HG03439 (cell line): ENCODE measurements at regions not wholly inside any gene's neighbourhood (a gene's known extent, or its start where the extent isn't known, plus 50 kb on each side); places are given as distances from the start of the nearest gene placed in this dataset.
A peak's percentile ranks its signal among the peaks of the same experiment; 100 is the strongest.
"Not testable (repeated sequence)": the region's sequence is repeated elsewhere in the genome, so short reads cannot be mapped to it uniquely, and the experiment has no call there.

ENCODE experiments used
- ATAC-seq: cut with Tn5 transposase; IDR thresholded peaks from one replicate; pipeline ENCODE4 v1.9.1; 2021; ENCODE audit warnings: mild to moderate bottlenecking, moderate library complexity; ENCODE audit not compliant: unreplicated experiment

DNA sequence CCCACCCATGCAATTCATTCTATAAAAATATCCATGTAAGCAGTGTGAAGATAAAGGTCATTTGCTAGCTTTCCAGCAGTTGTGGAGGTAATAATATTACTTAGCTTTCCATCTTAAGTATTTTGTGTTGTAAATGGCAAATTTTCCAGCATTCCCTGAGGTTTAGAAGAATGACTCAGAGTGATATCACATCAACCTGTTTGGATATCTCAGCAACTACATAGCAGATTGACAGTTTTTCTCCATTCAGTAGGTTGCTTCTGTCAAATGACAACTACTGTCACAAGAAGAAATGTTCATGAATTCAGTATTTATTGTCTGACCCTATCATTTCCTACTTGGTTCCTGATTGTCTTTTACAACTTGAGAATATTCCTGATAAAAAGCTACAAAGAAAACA is 434.9 kb upstream of the GALNTL6 start:
- no peak for ATAC-seq

DNA sequence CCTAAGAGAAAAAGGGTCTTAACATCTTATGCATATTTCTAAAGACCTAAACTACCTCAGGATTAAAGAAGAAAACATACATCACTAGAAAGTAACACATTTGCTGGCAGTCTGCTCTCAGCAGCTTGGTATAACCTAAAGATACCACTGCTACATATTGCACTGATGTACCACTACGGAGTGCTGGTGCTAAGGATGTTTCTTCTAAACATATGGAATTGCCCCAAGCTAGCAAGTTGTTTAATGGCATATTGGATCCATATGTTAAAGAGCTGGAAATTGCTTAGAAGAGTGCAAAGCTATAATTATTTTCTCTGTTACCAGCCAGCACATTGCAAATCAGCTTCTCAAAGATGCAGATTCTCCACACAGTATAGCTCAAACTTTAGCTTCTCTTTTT is 436.5 kb upstream of the GALNTL6 start:
- no peak for ATAC-seq

DNA sequence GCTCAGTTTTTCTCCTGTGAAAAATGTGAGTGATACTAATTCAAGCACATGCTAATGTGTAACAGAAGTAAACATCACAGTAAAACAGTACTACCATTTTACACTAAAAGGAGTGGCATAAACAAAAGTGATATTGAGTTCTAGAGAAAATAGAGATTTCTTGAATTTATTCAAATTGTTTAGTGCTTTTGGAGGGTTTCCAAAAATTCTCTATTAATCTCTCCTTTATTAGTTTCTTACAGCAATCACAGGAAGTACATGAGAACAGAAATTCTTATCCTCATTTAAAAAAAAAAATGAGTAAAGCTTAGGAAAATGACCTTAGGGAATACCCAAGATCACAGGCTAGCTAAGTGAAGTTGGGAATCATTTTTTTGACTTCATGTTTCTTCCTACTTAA is 459.7 kb upstream of the GALNTL6 start:
- ATAC-seq, result no peak

DNA sequence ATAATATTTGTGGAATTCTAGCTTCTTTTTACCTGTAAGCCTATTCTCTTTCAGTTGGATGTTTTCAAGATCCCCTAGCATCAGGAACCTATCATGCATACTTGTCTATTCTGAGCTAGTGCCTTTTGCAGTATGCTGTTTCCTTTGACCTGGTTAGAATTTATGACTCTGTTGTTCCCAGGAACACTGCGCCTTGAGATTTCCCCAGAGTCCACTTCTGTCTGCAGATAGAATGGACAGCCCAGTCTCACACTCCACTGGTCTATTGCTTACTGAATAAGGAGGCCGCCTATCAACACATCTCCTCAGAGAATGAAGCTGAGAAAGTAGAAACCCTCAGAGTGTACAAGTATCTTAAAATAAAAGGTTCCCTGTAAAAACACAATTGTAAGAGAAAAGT is 465.1 kb upstream of the GALNTL6 start:
- ATAC-seq, result no peak

DNA sequence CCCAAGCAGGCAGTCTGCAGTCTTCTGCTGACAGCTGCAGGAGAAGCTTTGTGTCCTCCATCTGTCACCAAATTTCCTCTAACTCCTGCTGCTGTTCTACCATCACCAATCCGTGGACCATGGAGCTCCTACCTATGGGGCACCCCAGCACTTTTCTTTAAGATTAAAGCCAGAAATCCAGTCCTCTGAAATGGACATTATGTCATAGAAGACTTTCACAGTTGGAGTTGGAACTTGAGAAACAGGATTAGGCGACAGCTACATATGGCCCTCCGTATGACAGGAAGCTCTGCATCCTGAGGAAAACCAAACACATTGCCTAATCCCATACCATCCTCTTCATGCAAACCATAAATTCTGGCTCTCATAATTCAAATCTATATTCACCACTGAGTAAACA is 470.6 kb upstream of the GALNTL6 start:
- ATAC-seq, result no peak

DNA sequence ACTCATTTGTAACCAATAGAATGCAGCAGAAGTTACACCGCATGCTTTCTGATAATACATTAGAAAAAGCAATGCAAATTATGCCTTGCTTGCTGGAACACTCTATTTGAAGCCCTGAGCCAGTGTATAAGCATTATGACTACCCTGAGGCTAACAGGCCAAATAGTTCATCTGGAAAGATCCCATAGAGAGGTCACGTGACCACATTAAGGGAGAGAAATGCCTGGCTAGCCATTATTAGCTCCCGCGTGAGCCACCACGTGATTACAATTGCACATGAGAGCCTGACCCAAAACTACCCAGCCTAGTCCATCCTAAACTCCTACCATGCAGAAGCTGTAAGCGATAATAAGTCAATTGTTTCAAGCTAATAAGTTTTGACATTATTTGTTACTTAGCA is 472.9 kb upstream of the GALNTL6 start:
- no peak for ATAC-seq

DNA sequence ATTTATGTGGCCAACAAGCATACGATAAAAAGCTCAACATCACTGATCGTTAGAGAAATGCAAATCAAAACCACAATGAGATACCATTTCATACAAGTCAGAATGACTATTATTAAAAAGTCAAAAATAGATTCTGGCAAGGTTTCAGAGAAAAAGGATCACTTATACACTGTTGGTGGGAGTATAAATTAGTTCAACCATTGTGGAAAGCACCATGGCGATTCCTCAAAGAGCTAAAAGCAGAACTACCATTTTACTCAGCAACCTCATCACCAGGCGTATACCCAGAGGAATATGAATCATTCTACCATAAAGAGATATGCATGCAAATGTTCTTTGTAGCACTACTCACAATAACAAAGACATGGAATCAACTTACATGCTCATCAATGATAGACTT is 478.7 kb upstream of the GALNTL6 start:
- ATAC-seq, result peak; percentile 64

DNA sequence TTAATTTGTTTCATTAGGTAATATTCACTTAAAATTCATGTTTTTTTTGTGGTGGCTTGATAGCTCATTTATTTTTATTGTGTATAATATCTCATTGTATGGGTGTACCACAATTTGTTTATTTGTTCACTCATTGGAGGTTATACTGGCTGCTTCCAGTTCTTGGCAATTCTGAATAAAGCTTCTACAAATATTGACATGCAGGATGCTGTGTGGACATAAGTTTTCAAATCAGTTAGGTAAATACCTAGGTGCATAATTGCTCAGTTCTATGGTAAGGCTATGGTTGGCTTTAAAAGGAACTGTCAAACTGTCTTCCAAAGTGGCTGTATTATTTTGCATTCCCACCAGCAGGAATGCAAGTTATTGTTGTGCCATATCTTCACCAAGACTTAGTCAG is 504.5 kb upstream of the GALNTL6 start:
- no peak for ATAC-seq

DNA sequence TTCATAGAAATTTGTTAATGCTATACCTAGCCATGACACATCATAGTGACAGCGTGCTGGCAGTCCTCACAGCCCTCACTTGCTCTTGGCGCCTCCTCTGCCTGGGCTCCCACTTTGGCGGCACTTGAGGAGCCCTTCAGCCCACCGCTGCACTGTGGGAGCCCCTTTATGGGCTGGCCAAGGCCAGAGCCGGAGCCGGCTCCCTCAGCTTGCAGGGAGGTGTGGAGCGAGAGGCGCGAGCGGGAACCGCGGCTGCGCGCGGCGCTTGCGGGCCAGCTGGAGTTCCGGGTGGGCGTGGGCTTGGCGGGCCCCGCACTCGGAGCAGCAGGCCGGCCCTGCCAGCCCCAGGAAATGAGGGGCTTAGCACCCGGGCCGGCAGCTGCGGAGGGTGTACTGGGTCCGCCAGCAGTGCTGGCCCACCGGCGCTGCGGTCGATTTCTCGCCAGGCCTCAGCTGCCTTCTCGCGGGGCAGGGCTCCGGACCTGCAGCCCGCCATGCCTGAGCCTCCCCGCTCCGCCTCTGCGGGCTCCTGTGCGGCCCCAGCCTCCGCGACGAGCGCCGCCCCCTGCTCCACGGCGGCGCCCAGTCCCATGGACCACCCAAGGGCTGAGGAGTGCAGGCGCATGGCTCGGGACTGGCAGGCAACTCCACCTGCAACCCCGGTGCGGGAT is 515.0 kb upstream of the GALNTL6 start:
- ATAC-seq, result not testable (repeated sequence)

DNA sequence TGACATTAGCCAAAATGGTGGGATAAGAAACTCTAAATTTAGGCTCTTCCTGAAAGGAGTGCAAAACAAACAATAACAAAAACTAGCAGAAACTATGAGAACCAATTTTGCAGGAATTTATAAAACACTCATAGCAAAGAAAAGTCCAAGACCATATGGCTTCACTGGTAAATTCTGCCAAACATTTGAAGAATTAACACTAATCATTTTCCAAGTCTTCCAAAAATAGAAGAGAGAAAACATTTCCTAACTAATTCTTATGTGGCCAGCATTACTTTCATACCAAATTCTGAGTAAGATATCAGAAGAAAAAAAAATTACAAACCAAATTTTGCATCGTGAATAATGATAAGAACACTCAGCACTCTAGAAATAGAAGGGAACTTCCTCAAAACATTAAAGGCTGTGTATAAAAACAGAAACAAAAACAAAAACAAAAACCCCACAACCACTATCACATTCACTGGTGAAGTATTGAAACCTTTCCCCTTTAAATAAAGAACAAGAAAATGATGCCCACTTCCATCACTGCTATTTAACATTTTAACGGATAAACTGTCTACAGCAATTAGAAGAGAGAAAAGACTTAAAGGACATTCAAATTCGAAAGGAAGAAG is 524.3 kb upstream of the GALNTL6 start:
- no peak for ATAC-seq

DNA sequence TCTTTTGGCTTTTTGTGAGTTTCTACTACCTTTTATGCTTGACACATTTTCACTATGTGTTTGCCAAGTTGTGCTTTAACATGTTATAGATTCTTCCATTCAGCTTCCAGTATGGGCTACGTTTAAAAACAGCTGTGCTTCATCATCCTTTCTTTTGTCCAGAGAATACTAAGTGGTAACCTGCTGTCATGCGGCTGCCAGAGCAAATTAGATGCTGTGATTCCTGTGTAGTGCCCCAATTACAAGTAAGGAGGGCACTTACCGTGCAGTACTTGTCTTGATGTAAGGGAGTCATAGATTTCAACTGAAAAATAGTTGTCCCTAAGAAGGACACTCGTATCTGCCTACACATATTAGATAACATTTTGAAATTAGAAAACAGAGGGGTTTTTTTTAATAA is 531.8 kb upstream of the GALNTL6 start:
- no peak for ATAC-seq

DNA sequence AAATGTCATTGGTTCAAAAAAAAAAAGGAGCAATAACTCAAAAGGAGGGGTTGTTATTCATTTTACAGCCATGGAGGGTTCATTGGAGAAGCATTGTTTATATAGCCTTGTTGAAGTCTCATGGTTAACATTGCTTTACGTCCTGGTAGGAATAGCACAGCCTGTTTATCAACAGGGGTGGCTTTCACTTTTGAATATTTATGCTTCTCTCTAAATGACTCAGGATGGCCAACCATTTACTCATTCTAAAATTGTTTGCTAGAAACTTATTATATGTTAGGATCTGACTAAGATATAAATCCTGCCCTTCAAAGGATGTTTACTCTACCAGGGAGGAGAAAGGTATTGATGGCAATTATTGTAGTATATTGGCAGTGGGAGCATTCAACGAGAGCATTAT is 534.1 kb upstream of the GALNTL6 start:
- ATAC-seq, result no peak

DNA sequence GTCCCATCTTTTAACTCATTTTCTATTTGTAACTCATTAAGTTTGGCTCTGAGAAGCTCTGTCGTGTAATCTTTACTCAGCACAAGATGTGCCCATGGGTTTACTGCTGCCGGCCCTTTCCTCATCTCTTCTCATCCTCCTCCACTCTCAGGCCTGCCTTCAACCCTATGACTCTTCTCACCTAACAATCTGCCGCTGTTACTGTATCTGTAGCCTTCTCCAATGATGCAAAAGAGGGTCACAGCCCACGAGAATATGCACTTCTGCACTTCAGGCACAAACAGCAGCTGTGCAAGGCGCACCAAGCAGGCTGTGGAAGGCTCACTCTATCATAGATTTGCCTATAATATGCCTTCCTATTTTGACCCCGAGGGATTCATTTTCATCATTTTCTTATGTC is 546.5 kb upstream of the GALNTL6 start:
- no peak for ATAC-seq

DNA sequence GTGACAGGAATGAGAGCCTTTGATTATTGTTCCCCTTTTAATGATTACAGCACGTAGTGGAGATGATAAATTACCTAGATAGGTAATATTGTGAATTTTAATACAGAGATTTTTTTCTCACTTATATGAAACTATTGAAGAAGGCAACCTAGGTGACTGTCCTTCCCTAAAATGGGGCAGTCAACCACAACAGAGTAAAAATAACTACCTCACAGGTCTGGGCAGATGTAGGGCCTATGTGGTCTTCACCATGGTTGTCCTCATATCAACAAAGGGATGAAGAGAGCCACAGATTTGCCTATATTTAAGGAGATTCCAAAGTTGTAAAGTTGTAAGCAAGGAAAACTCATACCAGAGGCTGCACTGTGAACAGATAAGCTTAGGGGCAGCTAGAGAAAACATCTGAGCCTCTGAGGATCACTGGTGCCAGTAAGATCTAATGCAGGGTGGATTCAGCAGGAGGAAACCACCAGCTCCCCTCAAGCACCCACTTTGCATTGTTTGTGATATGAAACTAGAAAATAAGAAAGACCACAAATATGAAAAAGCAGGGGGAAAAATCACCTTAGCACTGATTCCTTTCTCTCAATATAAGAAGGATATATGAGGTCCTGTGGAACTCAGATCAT is 547.9 kb upstream of the GALNTL6 start:
- ATAC-seq, result no peak

DNA sequence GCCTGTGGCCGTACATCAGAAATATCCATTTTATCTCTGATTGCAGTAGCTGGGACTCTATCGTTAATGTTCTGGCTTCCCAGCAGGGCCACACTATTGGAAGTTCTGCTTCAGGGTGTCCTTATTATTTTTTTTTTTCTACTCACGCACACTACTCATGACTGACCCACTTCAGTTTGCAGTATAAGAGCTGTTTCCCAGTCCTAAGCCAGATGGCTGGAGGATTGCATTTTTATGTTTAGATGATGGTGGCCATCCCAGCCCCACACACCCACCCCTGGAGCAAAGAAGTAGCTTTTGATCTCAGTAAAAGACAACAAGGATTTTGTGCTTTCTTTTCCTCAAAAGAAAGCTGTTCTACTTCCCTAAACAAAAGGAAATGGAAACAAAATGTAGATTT is 557.0 kb upstream of the GALNTL6 start:
- ATAC-seq, result no peak

DNA sequence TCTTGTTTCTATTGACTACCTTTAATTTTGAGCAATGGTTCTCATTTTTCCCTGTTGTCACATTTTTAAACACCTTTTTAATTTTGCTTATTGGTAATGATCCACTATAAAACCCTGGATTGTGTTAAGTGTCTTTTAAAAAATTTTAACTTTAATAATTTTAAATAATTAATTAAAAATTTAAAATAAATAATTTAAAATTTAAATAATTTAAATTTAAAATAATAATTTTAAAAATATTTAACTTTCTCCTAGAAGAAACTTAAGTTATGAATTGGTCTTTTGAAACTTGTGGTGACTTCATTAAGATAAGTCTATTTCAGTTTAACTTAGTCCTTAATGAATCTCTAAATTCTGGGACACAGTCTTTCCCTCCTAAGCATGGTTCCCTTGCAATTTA is 566.3 kb upstream of the GALNTL6 start:
- ATAC-seq, result no peak

DNA sequence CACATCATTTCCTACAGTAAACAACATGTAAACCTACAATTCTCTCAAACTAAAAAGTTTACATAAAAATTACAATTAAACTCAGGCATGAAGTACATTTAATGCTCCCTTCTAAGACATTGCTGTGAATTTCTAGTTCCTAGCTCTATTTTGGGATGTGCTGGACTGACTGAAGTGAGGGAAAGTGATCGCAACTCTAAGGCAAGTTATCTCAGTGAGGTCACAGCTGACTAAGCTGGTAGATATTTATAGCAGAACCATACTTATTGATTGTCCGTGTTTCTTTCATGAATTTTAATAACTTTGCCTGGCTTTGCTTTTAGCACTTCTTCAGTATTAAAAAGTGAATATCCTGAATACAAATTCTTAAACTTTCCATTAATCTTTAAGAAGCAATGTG is 570.4 kb upstream of the GALNTL6 start:
- no peak for ATAC-seq

DNA sequence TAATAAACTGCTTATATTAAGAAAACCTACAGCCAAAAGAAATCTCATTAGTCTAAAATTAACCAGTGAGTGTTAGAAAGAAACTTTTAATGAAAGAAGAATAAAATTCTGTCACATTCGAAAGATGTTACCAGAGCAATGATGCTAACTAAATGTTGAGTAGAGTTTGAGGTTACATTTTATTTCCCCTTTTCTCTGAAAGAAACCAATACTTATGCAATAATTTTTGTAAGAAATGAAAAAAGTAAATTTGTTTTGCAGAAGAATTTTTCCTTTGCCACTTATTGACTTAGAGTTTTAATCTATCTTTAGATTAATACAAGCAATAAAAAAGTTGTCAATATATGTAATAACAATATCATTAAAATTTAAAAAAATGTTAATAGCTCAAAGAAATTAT is 574.0 kb upstream of the GALNTL6 start:
- ATAC-seq, result no peak

DNA sequence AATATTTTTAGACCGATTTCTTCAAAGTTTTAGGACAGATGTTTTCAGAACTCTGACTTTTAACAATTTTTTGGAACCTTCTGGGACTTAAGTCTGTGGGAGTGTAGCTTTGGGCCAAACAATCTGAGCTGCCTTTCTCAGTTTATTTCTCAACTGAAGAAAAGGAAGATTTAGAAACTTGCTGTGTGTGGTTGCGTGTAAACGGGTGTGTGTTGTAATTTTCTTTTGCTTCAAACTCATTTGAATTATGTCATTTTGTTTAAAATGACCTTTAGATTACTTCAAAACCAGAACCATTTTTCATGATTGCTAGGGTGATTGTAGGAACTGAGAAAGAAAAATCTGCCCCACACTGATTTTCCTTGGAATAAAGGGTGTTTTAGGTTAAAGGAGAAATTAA is 577.7 kb upstream of the GALNTL6 start:
- no peak for ATAC-seq

DNA sequence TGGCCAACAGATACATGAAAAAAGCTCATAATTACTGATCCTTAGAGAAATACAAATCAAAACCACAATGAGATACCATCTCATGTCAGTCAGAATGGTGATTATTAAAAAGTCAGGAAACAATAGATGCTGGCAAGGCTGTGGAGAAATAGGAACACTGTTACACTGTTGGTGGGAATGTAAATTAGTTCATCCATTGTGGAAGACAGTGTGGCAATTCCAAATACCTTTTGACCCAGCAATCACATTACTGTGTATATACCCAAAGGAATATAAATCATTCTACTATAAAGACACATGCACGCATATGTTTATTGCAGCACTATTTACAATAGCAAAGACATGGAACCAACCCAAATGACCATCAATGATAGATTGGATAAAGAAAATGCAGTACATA is 583.9 kb upstream of the GALNTL6 start:
- not testable (repeated sequence) for ATAC-seq

DNA sequence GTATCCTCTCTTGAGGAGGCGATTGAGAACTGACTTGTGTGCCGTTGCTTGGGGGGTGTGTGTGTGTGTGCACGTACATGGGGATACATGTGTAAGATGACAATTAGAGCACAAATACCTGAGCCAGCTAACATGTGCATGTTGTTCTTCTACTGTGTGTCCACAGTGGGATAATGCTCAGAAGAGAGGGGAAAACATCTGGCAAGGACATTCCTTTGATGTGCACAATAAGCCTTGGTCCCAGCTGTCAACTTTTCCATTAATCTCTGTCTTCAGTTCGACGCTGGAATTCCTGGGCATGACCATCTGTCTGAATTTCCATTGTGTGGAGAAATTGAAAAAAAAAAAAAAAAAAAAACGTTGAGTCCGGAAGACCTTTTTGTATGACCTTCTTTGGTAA is 592.0 kb upstream of the GALNTL6 start:
- no peak for ATAC-seq

DNA sequence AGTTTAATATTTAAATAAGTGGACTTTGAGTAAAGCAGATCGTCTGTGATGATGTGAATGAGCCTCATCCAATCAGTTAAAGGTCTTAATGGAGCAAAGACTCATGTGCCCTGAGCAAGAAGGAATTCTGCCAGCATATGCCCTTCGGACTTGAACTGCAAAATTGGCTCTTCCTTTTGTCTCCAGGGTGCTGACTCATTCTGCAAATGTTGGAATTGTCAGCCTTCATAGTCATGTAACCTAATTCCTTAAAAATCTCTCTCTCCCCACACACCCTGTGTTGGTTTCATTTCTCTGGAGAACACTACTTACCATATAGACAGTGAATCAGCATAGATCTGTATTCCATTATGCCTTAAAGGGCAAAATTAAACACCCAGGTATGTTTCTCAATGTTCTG is 609.8 kb upstream of the GALNTL6 start:
- ATAC-seq, result no peak

DNA sequence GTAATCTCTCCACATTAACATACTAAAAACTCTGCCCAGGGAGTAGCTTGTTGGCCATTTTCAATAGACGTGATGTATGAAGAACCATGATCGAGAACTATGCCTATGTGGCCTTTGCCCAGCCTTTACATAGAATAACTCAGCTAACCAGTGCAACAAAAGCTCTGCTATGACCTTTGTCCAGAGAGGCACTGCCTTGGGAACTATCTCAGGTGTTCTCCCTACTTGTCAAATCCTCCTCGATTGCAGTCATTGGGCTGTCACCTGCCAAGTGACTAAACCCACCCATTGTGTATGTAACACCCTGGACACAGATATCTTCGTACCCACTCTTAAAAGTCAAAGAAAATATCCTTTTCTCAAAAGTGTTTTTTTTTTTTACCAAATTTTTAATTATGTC is 610.3 kb upstream of the GALNTL6 start:
- ATAC-seq, result no peak
